H1 (cell line): ENCODE measurements at regions not wholly inside any gene's neighbourhood (a gene's known extent, or its start where the extent isn't known, plus 50 kb on each side); places are given as distances from the start of the nearest gene placed in this dataset.

ENCODE experiments used
- CTCF ChIA-PET: fragments of 300-600 bp; sonication (Branson Sonifier 250); formaldehyde crosslinking; loops from one replicate; lab custom pipeline; 2021; ENCODE audit not compliant: partially characterized antibody; lab: Charles Lee
- POLR2A ChIA-PET: fragments of 300-600 bp; sonication (Branson Sonifier 250); formaldehyde crosslinking; loops from one replicate; lab custom pipeline; 2021; ENCODE audit warnings: inconsistent platforms; ENCODE audit not compliant: partially characterized antibody; lab: Charles Lee
- DNase-seq, 2 experiments: peaks; one replicate each; pipeline versions ENCODE4 v3.0.0 to v3.0.0-alpha.2; 2010 to 2022; ENCODE audit warnings: low spot score in 2 of 2, low read depth in 1 of 2, mixed read lengths in 1 of 2
- FAIRE-seq: peaks from 2 replicates; lab custom pipeline; 2011; peaks lifted over from hg19 to GRCh38; lab: Jason Lieb, UNC
- H2AFZ ChIP-seq: 2 replicates; pipeline ENCODE4 v1.8.1; 2012; ENCODE audit warnings: low read length, inconsistent platforms
- H2AK5ac ChIP-seq: 2 replicates; pipeline ENCODE4 v1.6.1; 2013; ENCODE audit warnings: low read depth, low read length
- H2BK120ac ChIP-seq: replicated peaks from 2 replicates; pipeline ENCODE3; 2013; ENCODE audit warnings: low read depth, low read length, inconsistent platforms
- H2BK12ac ChIP-seq: 2 replicates; pipeline ENCODE4 v1.6.1; 2013; ENCODE audit warnings: low read depth, low read length
- H2BK15ac ChIP-seq: 2 replicates; pipeline ENCODE4 v1.6.1; 2013; ENCODE audit warnings: low read length
- H2BK20ac ChIP-seq: 2 replicates; pipeline ENCODE4 v1.6.1; 2013; ENCODE audit warnings: low read length
- H2BK5ac ChIP-seq: 2 replicates; pipeline ENCODE4 v1.6.1; 2013; ENCODE audit warnings: low read depth, low read length
- H3K14ac ChIP-seq: 2 replicates; pipeline ENCODE4 v1.6.1; 2013; ENCODE audit warnings: inconsistent platforms; ENCODE audit not compliant: insufficient read length
- H3K18ac ChIP-seq: 2 replicates; pipeline ENCODE4 v1.6.1; 2013; ENCODE audit warnings: low read length; ENCODE audit errors: extremely low read depth
- H3K23ac ChIP-seq: 2 replicates; pipeline ENCODE4 v1.6.1; 2013; ENCODE audit warnings: inconsistent platforms; ENCODE audit not compliant: insufficient read length
- H3K23me2 ChIP-seq: 2 replicates; pipeline ENCODE4 v1.6.1; 2013; ENCODE audit warnings: low read depth, low read length
- H3K27ac ChIP-seq: 2 replicates; pipeline ENCODE4 v1.6.1; 2011; ENCODE audit warnings: low read depth, low read length, inconsistent platforms
- H3K27me3 ChIP-seq, 4 experiments: replicated peaks in 1 of 4; 1 replicate in 1 of 4; 2 replicates in 3 of 4; pipeline versions ENCODE4 v1.6.1 to v1.8.1; 2011 to 2013; ENCODE audit warnings: low read length in 3 of 4, mild to moderate bottlenecking in 3 of 4, inconsistent platforms in 2 of 4, mixed read lengths in 2 of 4, moderate library complexity in 1 of 4; ENCODE audit not compliant: control insufficient read depth in 3 of 4, insufficient read depth in 3 of 4; ENCODE audit errors: extremely low read depth in 1 of 4
- H3K36me3 ChIP-seq, 4 experiments: 2 replicates each; pipeline versions ENCODE4 v1.6.1 to v1.8.1; 2011 to 2013; ENCODE audit warnings: mild to moderate bottlenecking in 4 of 4, low read length in 3 of 4, moderate library complexity in 2 of 4, control low read depth in 1 of 4, inconsistent platforms in 1 of 4; ENCODE audit not compliant: insufficient read depth in 4 of 4, control insufficient read depth in 2 of 4
- H3K4ac ChIP-seq: replicated peaks from 2 replicates; pipeline ENCODE3; 2013; ENCODE audit warnings: low read length, low read depth, mixed read lengths, inconsistent platforms; ENCODE audit not compliant: insufficient read length
- H3K4me1 ChIP-seq, 4 experiments: replicated peaks in 1 of 4; 1 replicate in 1 of 4; 2 replicates in 3 of 4; pipeline versions ENCODE4 v1.6.1 to v1.8.1; 2011 to 2013; ENCODE audit warnings: low read length in 3 of 4, inconsistent platforms in 2 of 4, mixed read lengths in 1 of 4; ENCODE audit not compliant: insufficient read depth in 4 of 4, control insufficient read depth in 3 of 4
- H3K4me2 ChIP-seq, 2 experiments: 2 replicates each; pipeline versions ENCODE4 v1.6.1 to v1.8.1; 2011 to 2013; ENCODE audit warnings: low read depth in 2 of 2, low read length in 2 of 2, control low read depth in 1 of 2, inconsistent platforms in 1 of 2, mild to moderate bottlenecking in 1 of 2; ENCODE audit not compliant: insufficient read depth in 1 of 2
- H3K4me3 ChIP-seq, 4 experiments: fragments of 200-600, 300-600 bp in 1 of 4; sonication (generic), shearing (Covaris generic), sonication (Bioruptor Twin) in 1 of 4; 2 replicates each; pipeline versions ENCODE4 v1.5.1 to v1.8.1; 2011 to 2016; ENCODE audit warnings: low read length in 4 of 4, low read depth in 3 of 4, control low read depth in 2 of 4, inconsistent platforms in 2 of 4, mild to moderate bottlenecking in 2 of 4, mixed read lengths in 1 of 4, moderate library complexity in 1 of 4; ENCODE audit not compliant: insufficient read depth in 2 of 4; ENCODE audit errors: extremely low read depth in 1 of 4
- H3K56ac ChIP-seq: replicated peaks from 2 replicates; pipeline ENCODE3; 2013; ENCODE audit warnings: low read depth, mild to moderate bottlenecking, mixed read lengths, low read length, inconsistent platforms; ENCODE audit not compliant: insufficient read length
- H3K79me1 ChIP-seq: 2 replicates; pipeline ENCODE4 v1.6.1; 2013; ENCODE audit warnings: low read depth, low read length, control low read depth
- H3K79me2 ChIP-seq, 2 experiments: 2 replicates each; pipeline versions ENCODE4 v1.6.1 to v1.8.1; 2012 to 2013; ENCODE audit warnings: low read length in 2 of 2, mild to moderate bottlenecking in 2 of 2, inconsistent platforms in 1 of 2; ENCODE audit not compliant: insufficient read depth in 2 of 2, control insufficient read depth in 1 of 2
- H3K9ac ChIP-seq, 4 experiments: replicated peaks in 1 of 4; 1 replicate in 1 of 4; 2 replicates in 3 of 4; pipeline versions ENCODE4 v1.6.1 to v1.8.1; 2011 to 2013; ENCODE audit warnings: low read depth in 3 of 4, low read length in 3 of 4, control low read depth in 2 of 4, mild to moderate bottlenecking in 2 of 4, moderate library complexity in 2 of 4, inconsistent platforms in 1 of 4; ENCODE audit errors: extremely low read depth in 1 of 4
- H3K9me3 ChIP-seq, 2 experiments: 2 replicates each; pipeline versions ENCODE4 v1.6.1 to v1.8.1; 2012 to 2013; ENCODE audit warnings: mild to moderate bottlenecking in 2 of 2, moderate library complexity in 2 of 2, control low read depth in 1 of 2, inconsistent platforms in 1 of 2, low read depth in 1 of 2, low read length in 1 of 2, mixed read lengths in 1 of 2; ENCODE audit not compliant: insufficient read depth in 2 of 2
- H4K20me1 ChIP-seq, 2 experiments: replicated peaks in 1 of 2; 2 replicates each; pipeline versions ENCODE3 to v1.8.1; 2011 to 2013; ENCODE audit warnings: inconsistent platforms in 2 of 2, low read length in 2 of 2, mild to moderate bottlenecking in 1 of 2; ENCODE audit not compliant: insufficient read depth in 2 of 2, control insufficient read depth in 1 of 2
- H4K5ac ChIP-seq: 2 replicates; pipeline ENCODE4 v1.6.1; 2013; ENCODE audit warnings: low read length, low read depth, mixed read lengths, inconsistent platforms; ENCODE audit not compliant: insufficient read length
- H4K8ac ChIP-seq: 2 replicates; pipeline ENCODE4 v1.8.0; 2013; ENCODE audit warnings: mild to moderate bottlenecking, moderate library complexity, low read length, inconsistent platforms; ENCODE audit not compliant: insufficient read depth; ENCODE audit errors: extremely low read depth
- H4K91ac ChIP-seq: replicated peaks from 2 replicates; pipeline ENCODE3; 2013; ENCODE audit warnings: low read length, mixed read lengths, inconsistent platforms; ENCODE audit not compliant: insufficient read length
- ATF3 ChIP-seq: IDR thresholded peaks from 2 replicates; pipeline ENCODE4 v1.6.1; 2011; ENCODE audit warnings: low read depth, mild to moderate bottlenecking, low read length; ENCODE audit not compliant: insufficient read depth
- BACH1 ChIP-seq: IDR thresholded peaks from 2 replicates; pipeline ENCODE4 v1.6.1; 2012; ENCODE audit warnings: low read length, improper control_type of control experiment
- CEBPB ChIP-seq: IDR thresholded peaks from 2 replicates; pipeline ENCODE4 v1.6.1; 2012; ENCODE audit warnings: low read depth, low read length
- CREB1 ChIP-seq: IDR thresholded peaks from 2 replicates; pipeline ENCODE4 v1.6.1; 2012; ENCODE audit warnings: inconsistent platforms
- CTBP2 ChIP-seq: IDR thresholded peaks from 2 replicates; pipeline ENCODE4 v1.7.0; 2011; ENCODE audit warnings: borderline replicate concordance, mild to moderate bottlenecking, moderate library complexity, mixed read lengths, low read length; ENCODE audit not compliant: insufficient read depth, insufficient read length
- MAX ChIP-seq: IDR thresholded peaks from 2 replicates; pipeline ENCODE4 v1.6.1; 2012; ENCODE audit warnings: inconsistent platforms
- RBBP5 ChIP-seq: IDR thresholded peaks from 2 replicates; pipeline ENCODE4 v1.7.1; 2012; ENCODE audit warnings: low read depth, mild to moderate bottlenecking, inconsistent platforms, low read length, moderate library complexity, borderline replicate concordance
- RXRA ChIP-seq: IDR thresholded peaks from 2 replicates; pipeline ENCODE4 v1.6.1; 2011; ENCODE audit warnings: low read depth, mild to moderate bottlenecking, low read length, moderate library complexity; ENCODE audit not compliant: insufficient read depth
- TAF7 ChIP-seq: optimal IDR thresholded peaks from 2 replicates; pipeline ENCODE3; 2011; ENCODE audit warnings: low read depth, mild to moderate bottlenecking, inconsistent platforms, low read length, moderate library complexity, borderline replicate concordance
- WGBS, 2 experiments: shearing (Covaris generic) in 1 of 2; methylation state at CpG; one replicate each; pipeline versions ENCODE4 v1.1.6 to v1.1.7; 2013 to 2015; ENCODE audit warnings: low lambda C conversion rate in 2 of 2, mixed read lengths in 2 of 2, inconsistent platforms in 1 of 2, low coverage in 1 of 2, missing lambda C conversion rate in 1 of 2; ENCODE audit not compliant: insufficient replicate concordance in 2 of 2, insufficient coverage in 1 of 2, insufficient read length in 1 of 2; ENCODE audit errors: extremely low coverage in 1 of 2, missing lambda C conversion rate in 1 of 2; 5-methylcytosine and 5-hydroxymethylcytosine counted together

GRCh38 chr18:45359275-45360009 lies 255.8 kb upstream of the SLC14A2 start:
- no peak overlapping the region for H2BK15ac ChIP-seq
- H2AFZ ChIP-seq: no peak overlapping the region
- no peak overlapping the region for H2BK20ac ChIP-seq
- H3K4me3 ChIP-seq: no peak overlapping the region
- no peak overlapping the region for H2BK5ac ChIP-seq
- H4K5ac ChIP-seq: no peak overlapping the region
- no peak overlapping the region for H3K4ac ChIP-seq
- no peak overlapping the region for H3K18ac ChIP-seq
- no peak overlapping the region for H3K27ac ChIP-seq
- no peaks in the 10 kb centered on the region for H3K23me2 ChIP-seq
- H3K4me1 ChIP-seq: no peaks in the 10 kb centered on the region
- H3K23ac ChIP-seq: no peak overlapping the region
- no peak overlapping the region for H3K4me2 ChIP-seq
- FAIRE-seq (no peak), DNase-seq (no peak)
- no peak overlapping the region for H2AK5ac ChIP-seq
- H3K9me3 ChIP-seq: no peaks in the 10 kb centered on the region
- POLR2A ChIA-PET: no interaction called here
- WGBS, 2 experiments: 88% methylated on average over 6 of the region's 7 CpGs; no CpG with 5 or more reads in 1 of the 2 experiments
- H3K79me1 ChIP-seq: no peaks in the 10 kb centered on the region
- no peak overlapping the region for H2BK120ac ChIP-seq
- H3K14ac ChIP-seq: no peak overlapping the region
- H3K27me3 ChIP-seq: no peaks in the 10 kb centered on the region
- TF ChIP-seq TAF7: no peak
- no peak for TF ChIP-seq CTBP2
- TF ChIP-seq MAX: no peak
- TF ChIP-seq BACH1: no peak
- TF ChIP-seq RXRA: no peak
- no peak for TF ChIP-seq ATF3
- TF ChIP-seq CREB1: no peak
- TF ChIP-seq CEBPB: no peak
- TF ChIP-seq RBBP5: no peak
- H3K56ac ChIP-seq: no peak overlapping the region
- no peaks in the 10 kb centered on the region for H3K36me3 ChIP-seq
- H2BK12ac ChIP-seq: no peak overlapping the region
- no peaks in the 10 kb centered on the region for H4K20me1 ChIP-seq
- no peak overlapping the region for H4K91ac ChIP-seq
- no peaks in the 10 kb centered on the region for H3K79me2 ChIP-seq
- H3K9ac ChIP-seq: no peak overlapping the region
- H4K8ac ChIP-seq: no peak overlapping the region
- CTCF ChIA-PET: interaction anchor here (1.1 to 2.0 kb wide), 5 partner anchors 9 to 146 kb away, joined by 3 to 12 read pairs (median 4); no protein-coding TSS in a partner anchor
